Thyroid gland (tissue), 4 donors: ENCODE measurements at regions not wholly inside any gene's neighbourhood (a gene's known extent, or its start where the extent isn't known, plus 50 kb on each side); places are given as distances from the start of the nearest gene placed in this dataset.

ENCODE experiments used
- CTCF ChIP-seq, 6 experiments: fragments of 200-600 bp in 3 of 6; fragments of 450-650 bp in 3 of 6; sonication (generic) in 3 of 6; IDR thresholded peaks; one replicate each; pipeline ENCODE4 v1.5.1; 2016 to 2019; ENCODE audit warnings: antibody characterized with exemption in 6 of 6, mild to moderate bottlenecking in 2 of 6, inconsistent platforms in 1 of 6, moderate library complexity in 1 of 6
- POLR2A ChIP-seq, 2 donors: fragments of 450-650 bp; IDR thresholded peaks; one replicate each; pipeline ENCODE4 v1.6.1; 2017; ENCODE audit warnings: antibody characterized with exemption in 2 of 2, mild to moderate bottlenecking in 2 of 2, moderate library complexity in 1 of 2

- no peak for TF ChIP-seq CTCF (IDR thresholded peaks at IDR 0.05)
- no peak for TF ChIP-seq POLR2A (IDR thresholded peaks at IDR 0.05)
Observed at GRCh38 chr5:173686950-173687349, 70.5 kb upstream of the BOD1 start.
